ENCODE measurements at regions not wholly inside any gene's neighbourhood (a gene's known extent, or its start where the extent isn't known, plus 50 kb on each side); places are given as distances from the start of the nearest gene placed in this dataset.
A peak's percentile ranks its signal among the peaks of the same experiment; 100 is the strongest.

- TF ChIP-seq CTCF (conservative IDR thresholded peaks at IDR 0.05; ENCODE audit: low read length) (peak; percentile 100), EZH2phosphoT487 (IDR thresholded peaks at IDR 0.05; ENCODE audit: borderline replicate concordance) (no peak)
Observed at GRCh38 chr1:244272471-244273261, 179.0 kb downstream of the ADSS2 start.

Measured in Loucy (cell line).